GM23248 (cell line): ENCODE measurements at regions not wholly inside any gene's neighbourhood (a gene's known extent, or its start where the extent isn't known, plus 50 kb on each side); places are given as distances from the start of the nearest gene placed in this dataset.

ENCODE experiments used
- DNase-seq: peaks from one replicate; pipeline ENCODE4 v3.0.0-alpha.2; 2015
- H2AFZ ChIP-seq: fragments of 200-600 bp; sonication (generic); 2 replicates; pipeline ENCODE4 v1.6.1; 2016; ENCODE audit warnings: antibody characterized with exemption
- H3F3A ChIP-seq: fragments of 200-600 bp; sonication (generic); 2 replicates; pipeline ENCODE4 v1.6.1; 2016; ENCODE audit warnings: mild to moderate bottlenecking, antibody characterized with exemption, mixed run types; ENCODE audit not compliant: insufficient read depth
- H3K27ac ChIP-seq: fragments of 200-600 bp; sonication (generic); 2 replicates; pipeline ENCODE4 v1.5.1; 2016; ENCODE audit warnings: mild to moderate bottlenecking
- H3K27me3 ChIP-seq: fragments of 200-600 bp; sonication (generic); replicated peaks from 2 replicates; pipeline ENCODE4 v1.6.1; 2016; ENCODE audit warnings: mild to moderate bottlenecking; ENCODE audit not compliant: insufficient read depth
- H3K36me3 ChIP-seq: fragments of 200-600 bp; sonication (generic); 2 replicates; pipeline ENCODE4 v1.6.1; 2016; ENCODE audit warnings: low read depth, mild to moderate bottlenecking
- H3K4me1 ChIP-seq: fragments of 200-600 bp; sonication (generic); 2 replicates; pipeline ENCODE4 v1.6.1; 2016; ENCODE audit warnings: mild to moderate bottlenecking; ENCODE audit not compliant: insufficient read depth
- H3K4me2 ChIP-seq: fragments of 200-600 bp; sonication (generic); one replicate; pipeline ENCODE4 v1.6.1; 2016; ENCODE audit warnings: mild to moderate bottlenecking; ENCODE audit not compliant: unreplicated experiment
- H3K4me3 ChIP-seq: fragments of 200-600 bp; sonication (generic); 2 replicates; pipeline ENCODE4 v1.5.1; 2016; ENCODE audit warnings: mild to moderate bottlenecking
- H3K79me2 ChIP-seq: fragments of 200-600 bp; sonication (generic); 2 replicates; pipeline ENCODE4 v1.6.1; 2016; ENCODE audit warnings: mild to moderate bottlenecking; ENCODE audit not compliant: insufficient read depth
- H3K9ac ChIP-seq: fragments of 200-600 bp; sonication (generic); 2 replicates; pipeline ENCODE4 v1.6.1; 2016; ENCODE audit warnings: mild to moderate bottlenecking
- H3K9me2 ChIP-seq: fragments of 200-600 bp; sonication (generic); 2 replicates; pipeline ENCODE4 v1.6.1; 2016; ENCODE audit warnings: mixed run types, mild to moderate bottlenecking, moderate library complexity; ENCODE audit not compliant: insufficient read depth
- H3K9me3 ChIP-seq: fragments of 200-600 bp; sonication (generic); one replicate; pipeline ENCODE4 v1.6.1; 2017; ENCODE audit warnings: low read depth
- H4K20me1 ChIP-seq: fragments of 200-600 bp; sonication (generic); 2 replicates; pipeline ENCODE4 v1.6.0; 2016; ENCODE audit not compliant: insufficient read depth
- EZH2 ChIP-seq: fragments of 200-600 bp; sonication (generic); IDR thresholded peaks from 2 replicates; pipeline ENCODE4 v1.6.1; 2018; ENCODE audit warnings: antibody characterized with exemption, mild to moderate bottlenecking; ENCODE audit not compliant: insufficient read depth, poor library complexity, severe bottlenecking
- EZH2phosphoT487 ChIP-seq: fragments of 200-600 bp; sonication (generic); IDR thresholded peaks from 2 replicates; pipeline ENCODE4 v1.6.1; 2018; ENCODE audit warnings: antibody characterized with exemption, moderate library complexity, mild to moderate bottlenecking, low read depth; ENCODE audit not compliant: insufficient read depth
- WGBS, 2 experiments: methylation state at CpG; one replicate each; pipeline ENCODE4 v1.1.6; 2015 to 2017; ENCODE audit warnings: low lambda C conversion rate in 2 of 2, low coverage in 1 of 2; ENCODE audit errors: missing lambda C conversion rate in 2 of 2; 5-methylcytosine and 5-hydroxymethylcytosine counted together
- in situ Hi-C: fragments of 300-500 bp; cut with MboI; formaldehyde crosslinking; loops from 2 replicates; pipeline ENCODE4 v1.15.0; 2020

- peaks cover 34% of the 10 kb centered on the region for H3K4me1 ChIP-seq
- H3K9ac ChIP-seq: no peak overlapping the region
- H3K27me3 ChIP-seq: no peaks in the 10 kb centered on the region
- 2 to 3% methylated on average over 5 of the region's 5 CpGs for WGBS, 2 experiments
- H3K36me3 ChIP-seq: no peaks in the 10 kb centered on the region
- H4K20me1 ChIP-seq: no peaks in the 10 kb centered on the region
- peak overlapping the region; percentile 15; the same call in 1 of the 2 replicates for H3K4me3 ChIP-seq
- no peaks in the 10 kb centered on the region for H3K79me2 ChIP-seq
- 0 out of 2 replicates have a peak overlapping the region, but pooled peaks have one; percentile 24 for H2AFZ ChIP-seq
- H3K9me2 ChIP-seq: no peaks in the 10 kb centered on the region
- H3F3A ChIP-seq: peaks cover 16% of the 10 kb centered on the region
- in situ Hi-C loops: no loop called here
- peak; percentile 77 for DNase-seq
- H3K9me3 ChIP-seq: no peaks in the 10 kb centered on the region
- H3K4me2 ChIP-seq: peak overlapping the region; percentile 34
- peak overlapping the region; percentile 36 for H3K27ac ChIP-seq
- TF ChIP-seq EZH2: no peak
Measured at GRCh38 chr12:105820429-105821125, 318.2 kb downstream of the NUAK1 start.

DNA sequence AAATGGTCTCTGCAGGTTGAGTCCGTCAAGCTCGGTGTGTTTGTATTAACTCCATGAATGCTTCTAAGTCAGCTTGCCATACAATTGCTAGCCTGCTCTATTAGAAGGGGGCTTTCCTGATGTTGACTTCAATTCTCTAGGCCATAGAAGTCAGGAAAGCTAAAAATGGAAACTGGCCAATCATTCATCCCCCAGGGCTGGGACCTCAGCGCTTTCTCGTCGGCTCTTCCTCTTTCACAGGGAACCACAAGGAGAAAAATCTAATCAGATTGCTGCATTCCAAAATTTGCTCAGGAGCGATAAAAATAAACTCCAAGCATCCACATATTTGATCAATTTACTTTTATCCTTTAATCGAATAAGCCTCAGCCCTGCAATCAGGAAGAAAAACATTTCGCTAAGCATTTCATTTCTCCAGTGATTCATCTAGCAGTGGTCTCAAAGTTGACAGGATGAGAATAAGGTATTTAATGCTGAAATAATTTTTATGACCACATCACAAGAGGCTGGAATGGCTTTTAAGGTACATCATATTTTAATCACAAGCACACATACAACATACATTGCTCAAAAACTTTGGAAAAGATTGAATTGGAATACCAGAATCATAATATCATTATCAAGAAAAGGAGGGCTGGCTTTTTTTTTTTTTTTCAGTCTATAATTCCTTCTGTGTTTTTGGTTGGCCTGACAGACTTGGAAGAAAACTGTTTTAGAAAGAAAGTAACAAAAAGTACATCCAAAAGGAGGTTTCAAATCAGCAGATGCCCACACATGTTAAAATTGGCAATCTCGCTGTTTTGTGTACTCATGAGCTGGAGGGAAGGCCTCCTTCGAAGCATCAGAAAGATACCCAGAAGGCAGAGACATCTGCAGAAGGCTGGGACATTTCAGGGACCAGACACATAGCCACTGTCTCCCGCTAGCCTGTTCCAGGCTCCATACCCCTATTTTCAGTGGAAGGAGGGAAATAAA, 316.3 kb downstream of the NUAK1 start:
- Histone ChIP-seq H3F3A (peaks cover 16% of the 10 kb centered on the region), H3K9ac (no peak overlapping the region), H3K4me1 (peaks cover 34% of the 10 kb centered on the region), H3K9me2 (no peaks in the 10 kb centered on the region), H2AFZ (no peak overlapping the region), H3K27ac (no peak overlapping the region), H4K20me1 (no peaks in the 10 kb centered on the region), H3K9me3 (no peaks in the 10 kb centered on the region), H3K4me3 (no peak overlapping the region), H3K36me3 (no peaks in the 10 kb centered on the region), H3K27me3 (no peaks in the 10 kb centered on the region), H3K79me2 (no peaks in the 10 kb centered on the region), H3K4me2 (peak overlapping the region; percentile 12)
- TF ChIP-seq EZH2phosphoT487: no peak
- TF ChIP-seq EZH2: no peak
- DNase-seq: peak; percentile 21
- WGBS, 2 experiments: 46 to 50% methylated on average over 11 of the region's 11 CpGs
- in situ Hi-C loops: no loop called here

DNA sequence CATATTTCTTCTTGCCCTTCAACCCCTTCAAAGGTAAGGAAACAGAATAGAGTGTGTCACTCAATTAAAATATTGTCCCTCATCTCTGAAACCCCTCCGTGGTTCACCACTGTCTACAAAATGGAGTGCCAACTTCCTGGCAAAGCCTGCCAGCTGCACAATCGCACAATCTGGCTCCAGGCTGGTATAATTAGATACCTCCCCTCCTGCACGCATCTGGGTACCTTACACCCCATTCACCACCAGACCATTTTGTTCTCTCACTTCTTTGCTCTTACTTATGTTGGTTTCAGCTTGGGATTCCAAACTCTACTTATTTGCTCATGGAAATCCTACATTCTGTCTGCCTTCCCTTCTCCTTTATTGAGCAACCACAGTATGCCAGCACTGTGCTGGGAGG, 314.9 kb downstream of the NUAK1 start:
- Histone ChIP-seq H2AFZ (no peak overlapping the region), H3K27ac (no peak overlapping the region), H3K27me3 (no peaks in the 10 kb centered on the region), H3K4me3 (no peak overlapping the region), H3F3A (peaks cover 16% of the 10 kb centered on the region), H3K4me2 (no peak overlapping the region), H4K20me1 (no peaks in the 10 kb centered on the region), H3K4me1 (peaks cover 34% of the 10 kb centered on the region), H3K9ac (no peak overlapping the region), H3K36me3 (no peaks in the 10 kb centered on the region), H3K79me2 (no peaks in the 10 kb centered on the region), H3K9me2 (no peaks in the 10 kb centered on the region), H3K9me3 (no peaks in the 10 kb centered on the region)
- DNase-seq: no peak
- TF ChIP-seq EZH2phosphoT487 (no peak), EZH2 (no peak)
- 85 to 89% methylated on average over 3 of the region's 3 CpGs for WGBS, 2 experiments
- in situ Hi-C loops: no loop called here

DNA sequence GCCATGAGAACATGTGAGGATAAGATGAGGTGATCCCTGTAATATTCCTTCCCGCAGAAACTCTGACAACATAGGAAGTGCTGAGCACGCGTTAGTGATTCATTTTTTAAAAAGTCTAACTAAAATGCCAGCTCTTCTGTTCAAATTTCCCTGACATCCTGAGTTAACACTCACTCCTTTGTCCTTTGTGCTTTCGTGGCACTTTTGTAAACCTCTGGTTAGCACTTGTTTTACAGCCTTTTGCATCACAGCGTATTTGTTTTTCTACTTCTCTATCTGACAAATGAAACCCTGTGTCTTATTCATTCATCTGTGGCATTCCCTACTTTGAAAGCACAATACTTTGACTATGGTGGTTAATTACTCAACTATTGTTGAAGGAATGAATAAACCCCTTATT, 313.6 kb downstream of the NUAK1 start:
- H3K9ac ChIP-seq: no peak overlapping the region
- no peaks in the 10 kb centered on the region for H3K27me3 ChIP-seq
- H3K4me3 ChIP-seq: no peak overlapping the region
- H3K27ac ChIP-seq: no peak overlapping the region
- no peaks in the 10 kb centered on the region for H3K9me2 ChIP-seq
- peaks cover 29% of the 10 kb centered on the region for H3K4me1 ChIP-seq
- no peaks in the 10 kb centered on the region for H4K20me1 ChIP-seq
- H3K4me2 ChIP-seq: no peak overlapping the region
- no peaks in the 10 kb centered on the region for H3K79me2 ChIP-seq
- H3F3A ChIP-seq: peaks cover 9% of the 10 kb centered on the region
- no peak overlapping the region for H2AFZ ChIP-seq
- no peaks in the 10 kb centered on the region for H3K9me3 ChIP-seq
- 74% methylated on average over 5 of the region's 5 CpGs for WGBS, 2 experiments
- in situ Hi-C loops: no loop called here
- TF ChIP-seq EZH2 (no peak), EZH2phosphoT487 (no peak)
- no peak for DNase-seq
- H3K36me3 ChIP-seq: no peaks in the 10 kb centered on the region
